ENCODE measurements at regions not wholly inside any gene's neighbourhood (a gene's known extent, or its start where the extent isn't known, plus 50 kb on each side); places are given as distances from the start of the nearest gene placed in this dataset.

GRCh38 chr18:78242254-78242643 is 737.4 kb upstream of the SALL3 start:
- TF ChIP-seq POU6F1 (CRISPR knock-in tag; IDR thresholded peaks at IDR 0.05; ENCODE audit: borderline replicate concordance, low read depth) (no peak), TCF4 (CRISPR knock-in tag; IDR thresholded peaks at IDR 0.05; ENCODE audit: borderline replicate concordance) (no peak), ZNF8 (CRISPR knock-in tag; IDR thresholded peaks at IDR 0.05) (no peak), CREB5 (CRISPR knock-in tag; IDR thresholded peaks at IDR 0.05; ENCODE audit: low read depth) (no peak), OSR1 (CRISPR knock-in tag; IDR thresholded peaks at IDR 0.05) (no peak), ARNTL (CRISPR knock-in tag; IDR thresholded peaks at IDR 0.05; ENCODE audit: borderline replicate concordance, low read depth) (no peak), PPARA (CRISPR knock-in tag; IDR thresholded peaks at IDR 0.05; ENCODE audit: borderline replicate concordance) (no peak), TOX (CRISPR knock-in tag; IDR thresholded peaks at IDR 0.05; ENCODE audit: borderline replicate concordance) (no peak), TSHZ2 (CRISPR knock-in tag; IDR thresholded peaks at IDR 0.05) (no peak), ZFP30 (CRISPR knock-in tag; IDR thresholded peaks at IDR 0.05) (no peak), CSDC2 (CRISPR knock-in tag; IDR thresholded peaks at IDR 0.05) (no peak), SNAI2 (CRISPR knock-in tag; IDR thresholded peaks at IDR 0.05) (no peak)

GRCh38 chr18:78242806-78243205 is 736.8 kb upstream of the SALL3 start:
- TF ChIP-seq ZNF8 (CRISPR knock-in tag; IDR thresholded peaks at IDR 0.05), result no peak
- no peak for TF ChIP-seq ZFP30 (CRISPR knock-in tag; IDR thresholded peaks at IDR 0.05)
- no peak for TF ChIP-seq ISL1 (CRISPR knock-in tag; IDR thresholded peaks at IDR 0.05)
- TF ChIP-seq OSR1 (CRISPR knock-in tag; IDR thresholded peaks at IDR 0.05), result no peak
- TF ChIP-seq RARB (CRISPR knock-in tag; IDR thresholded peaks at IDR 0.05), result no peak
- TF ChIP-seq ARNTL (CRISPR knock-in tag; IDR thresholded peaks at IDR 0.05; ENCODE audit: borderline replicate concordance, low read depth), result no peak
- TF ChIP-seq TOX (CRISPR knock-in tag; IDR thresholded peaks at IDR 0.05; ENCODE audit: borderline replicate concordance), result no peak
- no peak for TF ChIP-seq ZNF565 (CRISPR knock-in tag; conservative IDR thresholded peaks at IDR 0.05; ENCODE audit: low read depth)
- TF ChIP-seq ESRRG (CRISPR knock-in tag; IDR thresholded peaks at IDR 0.05), result no peak
- TF ChIP-seq CSRNP3 (CRISPR knock-in tag; IDR thresholded peaks at IDR 0.05), result no peak
- TF ChIP-seq SNAI2 (CRISPR knock-in tag; IDR thresholded peaks at IDR 0.05), result no peak
- TF ChIP-seq CSDC2 (CRISPR knock-in tag; IDR thresholded peaks at IDR 0.05), result no peak
- no peak for ATAC-seq

More at GRCh38 chr18:78242254-78242643, 737.4 kb upstream of the SALL3 start:
- no peak for ATAC-seq

- no peak for ATAC-seq
- no peak for TF ChIP-seq ARNTL (CRISPR knock-in tag; IDR thresholded peaks at IDR 0.05; ENCODE audit: borderline replicate concordance, low read depth)
- no peak for TF ChIP-seq ISL1 (CRISPR knock-in tag; IDR thresholded peaks at IDR 0.05)
- TF ChIP-seq ZNF70 (CRISPR knock-in tag; IDR thresholded peaks at IDR 0.05), result no peak
- TF ChIP-seq PATZ1 (CRISPR knock-in tag; IDR thresholded peaks at IDR 0.05; ENCODE audit: borderline replicate concordance), result no peak
- no peak for TF ChIP-seq ZC3H10 (CRISPR knock-in tag; IDR thresholded peaks at IDR 0.05)
- TF ChIP-seq ZNF565 (CRISPR knock-in tag; conservative IDR thresholded peaks at IDR 0.05; ENCODE audit: low read depth), result no peak
- TF ChIP-seq POU6F1 (CRISPR knock-in tag; IDR thresholded peaks at IDR 0.05; ENCODE audit: borderline replicate concordance, low read depth), result no peak
- no peak for TF ChIP-seq RARB (CRISPR knock-in tag; IDR thresholded peaks at IDR 0.05)
These were observed 734.8 kb upstream of the SALL3 start for GRCh38 chr18:78244779-78245178.
